ENCODE measurements at regions not wholly inside any gene's neighbourhood (a gene's known extent, or its start where the extent isn't known, plus 50 kb on each side); places are given as distances from the start of the nearest gene placed in this dataset.

DNA sequence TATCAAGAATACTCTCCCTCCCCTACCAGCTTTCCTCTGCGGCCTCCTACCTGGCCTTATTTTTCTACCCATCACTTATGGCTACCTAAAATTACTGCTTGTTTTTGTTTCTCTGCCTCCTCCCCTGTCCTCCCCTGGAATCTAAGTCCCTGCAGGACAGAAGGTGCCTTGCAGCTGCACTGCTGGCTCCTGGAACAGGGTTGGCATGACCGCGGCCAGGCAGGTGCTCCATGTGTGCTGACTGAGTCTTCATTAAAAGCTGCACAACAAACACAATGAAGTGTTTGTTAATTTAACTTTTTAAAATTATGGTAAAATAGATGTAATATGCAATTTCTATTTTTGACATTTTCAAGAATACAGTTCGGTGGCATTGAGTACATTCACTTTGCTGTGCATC lies 171.9 kb upstream of the FHL2 start:
- DNase-seq (ENCODE audit: low read depth), result no peak

DNA sequence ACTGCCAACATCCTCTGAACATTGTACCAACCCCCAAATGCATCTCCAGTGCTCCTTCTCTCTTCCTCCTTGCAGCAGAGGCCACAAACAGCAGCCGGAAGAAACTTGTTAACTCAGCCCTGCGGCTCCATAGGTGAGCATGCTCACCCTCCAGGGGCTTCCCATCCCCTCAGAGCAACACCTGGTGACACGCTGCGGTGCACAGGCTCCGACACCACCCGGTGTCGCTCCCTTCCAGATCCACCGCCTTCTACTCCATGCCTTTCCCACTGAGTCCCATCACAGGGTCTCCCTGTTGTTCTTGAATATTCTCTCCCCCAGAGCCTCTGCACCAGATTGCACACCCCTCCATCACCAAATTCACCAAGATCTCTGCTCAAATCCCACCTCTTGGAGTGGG lies 171.5 kb upstream of the FHL2 start:
- DNase-seq (ENCODE audit: low read depth), result no peak

DNA sequence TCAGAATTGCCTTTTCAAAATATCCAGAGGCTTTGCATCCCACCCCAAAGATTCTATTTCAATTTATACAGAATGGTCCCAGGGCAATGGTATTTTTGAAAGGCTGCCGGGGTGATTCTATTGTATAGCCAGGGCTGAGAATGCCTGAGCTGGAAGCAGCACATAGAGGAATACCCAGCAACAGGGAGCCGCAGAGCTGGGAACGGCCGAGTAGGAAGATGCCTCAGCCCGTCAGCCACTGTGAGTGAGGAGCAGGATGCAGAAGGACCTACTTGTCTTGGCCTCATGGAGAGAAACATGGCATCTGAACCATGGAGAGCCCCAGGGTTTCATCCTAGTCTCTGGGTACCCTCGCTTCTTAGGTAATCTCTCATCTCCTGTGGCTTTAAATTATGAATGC lies 170.8 kb upstream of the FHL2 start:
- no peak for DNase-seq (ENCODE audit: low read depth)

DNA sequence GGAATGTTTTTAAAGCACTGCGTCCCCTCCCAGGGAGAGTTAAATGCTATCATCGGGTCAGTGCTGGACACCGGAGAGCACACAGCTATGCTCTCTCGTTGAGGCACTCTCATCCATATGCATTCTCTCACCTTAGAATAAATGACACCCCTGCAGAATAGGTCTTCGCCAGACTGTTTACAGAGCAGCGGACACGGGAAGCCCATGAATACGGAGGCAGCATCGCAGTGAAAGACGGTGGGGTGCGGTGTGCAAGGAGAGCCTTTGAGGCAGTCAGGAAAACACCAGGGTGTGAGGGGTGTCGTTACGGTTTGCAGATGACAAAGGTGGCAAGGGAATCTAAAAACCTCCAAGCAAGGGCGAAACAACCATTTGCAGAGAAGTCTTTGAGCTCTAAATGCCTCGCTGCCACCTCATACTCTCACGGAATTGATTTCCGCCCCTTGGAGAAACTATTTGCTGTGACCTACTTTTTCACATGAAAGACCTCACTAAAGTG lies 169.2 kb upstream of the FHL2 start:
- DNase-seq (ENCODE audit: low read depth), result no peak

DNA sequence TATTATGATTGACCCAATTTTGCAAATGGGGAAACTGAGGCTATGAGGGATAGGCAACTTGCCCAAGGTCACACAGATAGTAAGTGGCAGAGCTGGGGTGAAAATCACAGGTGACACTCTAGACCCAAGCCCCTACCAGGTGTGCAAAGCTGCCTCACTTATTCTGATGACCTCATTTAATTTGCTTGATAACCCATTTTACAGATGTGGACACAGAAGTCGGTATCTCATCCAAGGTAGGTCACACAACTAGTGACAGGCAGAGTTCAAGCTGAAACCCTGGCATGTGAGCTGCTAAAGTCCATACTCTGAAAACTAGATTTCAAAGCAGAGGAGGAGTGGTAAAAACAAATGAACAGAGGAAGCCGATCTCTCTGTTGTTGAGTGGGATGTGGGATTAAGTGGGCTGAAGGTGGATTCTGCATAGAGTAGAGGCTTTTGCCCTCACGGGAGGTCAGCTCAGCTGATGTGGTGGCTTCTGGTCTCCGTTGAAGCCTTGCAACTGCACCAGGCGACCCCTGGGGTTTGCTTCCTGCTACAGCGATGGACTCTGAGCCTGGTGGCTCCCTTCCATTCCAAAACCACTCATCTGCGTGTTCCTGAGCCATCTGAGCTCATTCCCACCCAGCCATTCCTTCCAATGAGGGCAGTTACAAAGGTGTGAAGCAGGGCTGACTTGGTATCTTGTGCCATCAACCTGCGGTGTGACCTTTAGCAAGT lies 164.3 kb upstream of the FHL2 start:
- DNase-seq (ENCODE audit: low read depth), result no peak

DNA sequence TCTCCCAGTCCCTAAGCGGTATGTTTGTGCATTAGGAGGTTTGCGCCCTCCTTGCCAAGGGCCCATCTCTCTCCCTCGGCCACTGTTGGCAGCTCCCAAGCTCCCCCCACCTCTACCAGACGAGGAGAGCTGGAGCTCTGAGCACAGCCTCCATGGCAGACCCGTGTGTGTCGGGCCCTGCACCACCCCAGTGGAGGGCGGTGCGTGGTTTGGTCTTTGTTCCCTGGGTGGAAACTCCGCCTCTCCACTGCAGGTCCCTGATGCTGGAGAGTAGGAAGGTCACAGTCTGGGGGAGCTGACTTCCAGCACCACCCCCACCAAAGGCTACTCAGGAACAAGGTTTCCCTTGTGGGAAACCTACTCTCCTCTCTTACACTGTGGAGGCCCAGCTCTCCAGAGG lies 162.6 kb upstream of the FHL2 start:
- no peak for DNase-seq (ENCODE audit: low read depth)

DNA sequence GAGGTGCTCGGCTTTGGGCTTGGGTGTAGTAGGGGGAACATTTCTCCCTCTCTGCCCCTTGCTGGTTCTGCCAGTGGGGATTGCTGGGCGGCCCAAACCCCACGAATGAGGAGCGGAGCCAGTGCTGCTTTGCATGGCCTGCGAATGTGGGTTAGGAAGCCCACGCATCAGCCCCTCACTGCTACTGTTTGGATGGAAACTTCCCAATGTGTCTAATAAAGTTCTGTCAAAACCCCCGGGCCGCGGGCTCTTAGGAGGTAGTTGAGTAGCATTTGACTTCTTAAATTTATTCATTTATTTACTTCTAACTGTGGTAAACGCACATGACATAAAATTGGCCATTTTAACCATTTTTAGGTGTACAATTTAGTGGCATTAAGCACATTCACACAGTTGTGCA lies 161.3 kb upstream of the FHL2 start:
- no peak for DNase-seq (ENCODE audit: low read depth)

DNA sequence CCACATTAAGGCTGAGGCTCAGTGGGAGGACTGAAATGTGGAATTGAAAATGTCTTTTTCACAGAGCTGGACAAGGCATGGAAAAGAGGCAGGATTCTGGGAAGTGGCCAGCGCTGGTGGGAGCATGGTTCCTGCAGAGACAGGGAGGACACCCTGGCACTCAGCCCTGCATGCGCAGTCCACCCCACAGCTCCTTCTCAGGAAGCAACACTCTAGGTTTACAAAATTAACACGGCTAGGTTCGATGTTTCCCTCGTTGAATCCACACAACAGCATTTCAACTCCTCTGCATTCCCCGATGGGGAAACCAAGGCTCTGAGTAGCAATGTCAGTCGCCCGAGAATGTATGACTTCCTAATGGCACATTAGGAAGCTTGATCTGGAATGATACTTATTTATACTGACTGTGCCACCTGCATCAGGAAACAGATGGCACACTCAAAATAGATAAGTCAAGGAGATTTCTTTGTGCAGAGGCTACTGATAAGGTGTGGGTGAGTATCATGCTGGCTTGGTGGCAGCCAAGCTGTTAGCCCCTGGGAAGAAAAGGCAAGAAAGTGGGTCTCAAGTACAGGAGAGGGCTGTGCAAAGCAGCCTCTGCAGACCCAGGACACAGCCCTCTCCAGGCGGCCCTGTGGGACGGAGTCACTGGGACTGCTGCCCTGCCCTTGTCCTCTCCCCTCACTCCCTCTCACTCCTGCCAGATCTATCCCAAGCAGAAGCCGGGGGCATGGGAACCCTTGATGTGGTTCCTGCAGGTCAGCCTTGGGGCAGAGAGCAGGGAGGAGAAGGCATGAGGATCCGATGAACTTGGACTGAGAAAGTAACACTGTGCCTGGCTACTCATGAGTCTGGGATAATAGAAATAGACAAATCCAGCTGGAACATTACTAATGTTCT lies 158.4 kb upstream of the FHL2 start:
- no peak for DNase-seq (ENCODE audit: low read depth)

DNA sequence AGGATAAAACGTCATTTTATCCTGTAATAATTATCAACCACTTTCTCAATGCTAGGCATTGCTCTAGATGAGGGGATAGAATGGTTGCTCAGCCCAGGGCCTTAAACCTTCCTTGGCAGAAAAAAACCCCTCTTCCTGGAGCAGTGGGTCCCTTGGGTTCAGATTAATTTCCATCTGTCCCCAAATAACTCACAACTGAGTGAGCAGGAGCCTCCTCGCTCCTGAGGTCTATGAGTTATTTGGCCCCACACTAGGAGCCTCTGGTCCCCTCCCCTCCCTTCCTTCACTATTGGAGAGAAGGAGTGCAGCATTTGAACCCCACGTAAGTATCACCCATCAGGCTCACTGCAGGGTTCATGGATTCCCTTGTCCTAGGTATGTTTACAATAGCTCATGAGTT lies 157.5 kb upstream of the FHL2 start:
- DNase-seq (ENCODE audit: low read depth), result no peak

DNA sequence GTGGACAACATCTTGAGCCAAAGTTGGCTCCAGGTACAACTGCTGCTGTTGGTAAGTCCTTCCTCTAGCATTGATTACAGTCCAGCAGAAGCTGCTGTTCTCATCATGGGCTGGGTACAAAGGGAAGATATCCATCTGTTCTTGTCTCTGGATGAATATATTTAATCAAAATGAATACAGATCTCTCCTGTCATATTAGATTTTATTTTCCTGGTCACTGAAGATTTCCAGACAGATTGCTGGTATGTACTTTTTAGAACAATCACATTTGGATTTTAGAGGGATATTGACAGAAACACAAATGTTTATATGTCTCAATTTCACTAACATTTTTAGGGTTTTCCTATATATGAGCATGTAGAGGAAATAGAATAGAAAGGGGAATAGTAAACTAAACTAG lies 155.4 kb upstream of the FHL2 start:
- DNase-seq (ENCODE audit: low read depth), result no peak

DNA sequence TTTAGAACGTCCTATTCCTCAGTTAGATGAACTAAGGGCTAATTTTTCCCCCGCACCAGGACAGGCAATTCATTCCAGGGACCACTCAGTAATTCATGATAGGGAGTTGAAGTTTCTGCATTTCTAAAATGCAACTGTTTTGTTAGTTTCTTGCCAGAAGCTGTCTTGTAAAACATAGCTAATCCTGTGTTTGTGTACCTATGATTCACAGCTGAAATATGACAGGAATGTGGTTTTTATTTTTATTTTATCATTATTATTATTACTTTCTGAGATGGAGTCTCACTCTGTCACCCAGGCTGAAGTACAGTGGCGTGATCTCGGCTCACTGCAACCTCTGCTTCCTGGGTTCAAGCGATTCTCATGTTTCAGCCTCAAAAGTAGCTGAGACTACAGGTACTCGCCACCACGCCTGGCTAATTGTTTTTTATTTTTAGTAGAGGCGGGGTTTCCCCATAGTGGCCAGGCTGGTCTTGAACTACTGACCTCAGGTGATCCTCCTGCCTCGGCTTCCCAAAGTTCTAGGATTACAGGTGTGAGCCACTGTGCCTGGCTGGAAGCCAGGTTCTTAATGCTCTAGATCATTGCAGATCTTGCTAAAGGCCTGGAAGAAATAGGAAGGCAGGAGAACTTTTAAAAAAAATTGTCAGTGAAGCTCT lies 154.8 kb upstream of the FHL2 start:
- no peak for DNase-seq (ENCODE audit: low read depth)

DNA sequence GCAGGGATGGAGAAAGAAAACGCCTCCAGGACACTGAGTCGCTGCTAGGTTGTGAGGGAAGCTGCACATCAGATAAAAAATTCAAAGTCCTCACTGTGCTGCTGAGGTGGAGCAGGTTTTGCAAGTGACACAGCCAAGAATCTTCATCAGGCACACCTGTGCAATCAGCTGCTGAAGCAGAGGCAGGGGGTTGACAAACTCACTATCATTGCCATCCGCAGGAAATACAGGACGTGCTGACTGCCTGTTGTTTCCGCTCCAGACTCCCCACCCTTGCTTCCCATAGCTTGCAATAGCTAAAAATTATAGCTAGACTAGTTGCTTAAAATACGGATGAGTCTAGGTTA lies 147.8 kb upstream of the FHL2 start:
- DNase-seq (ENCODE audit: low read depth), result no peak

DNA sequence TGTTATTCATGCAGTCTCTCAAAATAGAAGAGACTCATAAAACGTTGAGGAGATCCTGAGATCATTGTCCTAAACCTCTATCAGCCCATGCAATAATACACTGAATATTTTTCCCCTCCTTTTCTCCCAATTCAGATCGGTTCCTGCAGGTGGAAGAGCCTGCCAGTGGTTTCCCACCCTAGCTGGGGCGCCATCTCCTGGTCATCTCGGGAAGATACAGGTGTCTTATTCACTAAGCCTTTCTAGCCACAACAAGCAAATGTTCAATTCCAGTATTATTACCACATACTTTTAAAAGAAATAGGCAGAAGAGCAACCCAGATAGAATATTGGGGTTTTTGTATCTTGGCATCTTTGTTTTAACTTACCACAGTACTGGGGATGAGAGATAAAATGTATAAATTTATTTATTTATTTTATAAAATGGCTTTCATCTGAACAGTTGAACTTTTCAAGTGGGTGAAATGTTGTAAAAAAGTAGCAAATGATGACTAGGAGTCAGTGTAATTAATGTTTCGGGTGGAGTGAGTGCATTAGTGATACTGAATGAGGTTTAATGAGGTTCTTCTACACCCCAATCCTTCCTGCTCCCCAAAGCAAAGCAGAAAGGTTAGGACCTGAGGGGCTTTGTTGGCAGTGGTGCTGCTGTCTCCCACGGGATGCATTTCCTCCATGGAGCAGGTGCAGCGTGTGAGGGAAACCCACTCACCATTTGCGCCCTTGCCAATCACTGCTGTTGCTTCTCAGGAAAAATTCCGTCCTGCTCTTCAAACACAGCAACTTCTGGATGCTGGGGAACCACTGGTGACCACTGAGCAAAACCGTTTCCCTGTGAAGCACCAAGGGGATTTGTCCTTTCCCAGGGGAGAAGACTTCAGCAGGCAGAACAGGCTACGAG lies 147.1 kb upstream of the FHL2 start:
- peak; percentile 40 for DNase-seq (ENCODE audit: low read depth)

DNA sequence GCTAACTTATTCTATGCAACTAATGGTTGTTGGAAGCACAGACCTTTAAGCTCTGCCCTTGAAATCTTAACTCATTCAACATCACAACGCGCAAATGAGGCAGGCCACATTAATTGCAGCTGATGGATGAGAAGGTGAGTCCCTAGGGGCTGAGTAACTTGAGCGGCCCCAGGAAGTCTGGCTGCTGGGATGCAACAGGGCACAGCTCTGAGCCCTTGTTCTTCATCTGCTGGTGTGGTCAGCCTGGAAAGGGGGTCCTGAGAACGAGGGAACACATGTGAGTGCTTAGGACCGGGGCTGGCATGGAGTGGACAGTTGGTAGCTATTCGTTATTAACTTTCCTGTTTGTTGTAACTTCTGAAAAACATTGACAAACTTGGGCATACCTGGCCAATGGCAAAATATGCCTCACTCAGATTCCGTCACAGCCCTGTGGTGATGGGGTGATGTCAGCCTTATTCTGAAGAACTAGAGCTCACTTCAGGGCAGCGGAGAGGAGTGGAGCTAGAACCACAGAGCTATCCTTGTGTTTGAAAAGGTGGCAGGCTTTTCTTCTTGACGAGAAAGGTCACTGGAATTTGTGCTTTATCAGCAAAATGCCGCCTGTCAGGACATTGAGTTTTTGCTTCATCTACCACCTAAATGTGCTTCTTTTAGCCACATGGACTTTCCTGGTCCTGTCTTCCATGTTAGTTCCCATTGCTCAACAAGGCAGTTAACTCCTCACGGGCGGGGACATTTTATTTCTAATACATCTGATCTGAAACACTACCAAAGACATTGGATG lies 145.9 kb upstream of the FHL2 start:
- DNase-seq (ENCODE audit: low read depth), result no peak

DNA sequence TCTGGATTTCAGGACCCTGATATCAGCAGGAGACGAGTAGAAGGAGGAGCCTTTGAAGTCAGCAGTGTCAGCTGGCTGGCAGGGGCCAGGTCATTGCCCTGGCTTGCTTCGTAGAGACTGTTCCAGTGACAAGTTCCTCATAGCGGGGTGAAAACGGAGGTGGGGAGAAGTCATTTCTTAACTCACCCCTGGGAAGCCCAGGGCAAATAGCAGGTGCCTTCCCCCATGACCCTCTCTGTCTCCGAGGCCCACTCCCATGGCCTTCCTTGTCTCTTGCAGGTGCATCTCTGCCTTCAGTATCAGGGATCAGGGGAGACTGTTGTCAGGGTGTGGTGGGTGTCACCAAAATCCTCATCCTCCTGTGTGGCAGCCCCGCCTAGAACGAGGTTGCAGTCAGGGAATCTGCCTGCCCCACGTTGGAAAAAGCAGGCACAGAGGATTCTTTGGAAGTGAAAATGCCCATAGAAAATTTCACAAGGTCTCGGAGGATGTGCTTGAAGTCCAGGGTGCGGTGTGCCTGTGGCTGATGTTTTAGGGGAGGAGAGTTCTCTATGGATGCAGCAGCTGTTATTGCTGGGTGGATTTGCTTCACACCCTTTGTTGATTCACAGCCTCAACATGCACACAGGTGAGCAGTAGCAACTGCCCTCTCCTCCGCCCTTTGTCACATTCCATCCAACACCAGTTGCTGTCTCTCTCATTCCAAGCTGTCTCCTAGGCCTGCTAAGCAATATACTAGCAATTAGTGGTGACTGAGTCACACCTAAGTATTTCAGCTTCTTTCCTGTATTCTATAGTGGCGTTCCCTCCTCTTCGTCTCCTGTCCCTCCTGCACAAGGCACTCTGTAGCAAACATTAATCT lies 142.6 kb upstream of the FHL2 start:
- no peak for DNase-seq (ENCODE audit: low read depth)

DNA sequence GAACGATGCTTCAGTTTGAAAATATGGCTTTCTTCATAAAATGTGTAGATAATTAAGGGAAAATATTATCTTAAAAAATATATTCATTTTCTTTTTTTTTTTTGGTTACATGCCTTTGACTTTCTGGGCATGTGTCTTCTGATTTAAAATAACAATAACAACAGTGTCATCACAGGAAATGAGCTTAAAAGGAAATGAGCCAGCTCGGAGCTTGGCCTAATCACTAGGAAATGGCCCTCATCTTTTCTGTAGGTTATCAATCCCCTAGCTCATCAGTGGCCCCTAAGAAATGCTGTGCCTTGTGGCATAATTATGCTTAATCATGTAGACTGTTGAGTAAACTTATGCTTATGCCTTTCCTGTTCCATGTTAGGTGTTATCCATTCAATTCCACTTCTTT lies 141.8 kb upstream of the FHL2 start:
- DNase-seq (ENCODE audit: low read depth), result no peak

DNA sequence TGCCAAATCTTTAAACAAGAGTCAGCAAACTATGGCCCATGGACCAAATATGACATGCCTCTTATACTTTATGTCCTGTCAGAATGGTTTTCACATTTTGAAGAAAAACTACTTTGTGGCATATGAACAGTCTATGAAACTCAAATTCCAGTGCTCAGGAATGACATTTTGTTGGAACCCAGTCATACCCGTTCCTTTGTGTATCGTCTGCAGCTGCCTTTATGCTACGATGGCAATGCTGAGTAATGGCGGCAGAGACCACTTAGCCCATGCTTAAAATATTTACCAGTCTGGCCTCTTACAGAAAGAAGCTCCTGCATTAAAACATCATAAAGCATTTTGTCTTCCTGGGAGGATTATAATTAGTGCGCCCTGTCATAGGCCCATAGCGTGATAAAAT lies 140.5 kb upstream of the FHL2 start:
- DNase-seq (ENCODE audit: low read depth), result no peak

DNA sequence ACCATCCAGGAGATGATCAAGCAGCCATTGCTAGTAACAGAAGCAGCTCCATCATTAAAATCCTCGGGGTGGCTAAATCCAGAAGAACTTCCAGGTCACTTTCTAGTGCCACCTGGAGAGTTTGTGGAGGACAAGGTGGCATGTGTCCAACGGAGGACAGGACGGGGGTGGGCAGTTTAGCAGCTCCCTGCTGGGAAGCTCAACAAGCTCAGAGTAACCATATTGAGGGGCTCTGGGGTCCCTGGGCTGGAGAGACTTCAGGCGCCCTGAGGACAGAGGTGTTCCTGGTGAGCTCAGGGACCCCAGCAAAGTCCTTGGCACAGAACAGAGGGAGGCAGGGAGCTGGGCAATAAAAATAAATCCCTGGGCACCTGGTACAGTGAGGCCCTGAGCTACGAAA lies 140.0 kb upstream of the FHL2 start:
- no peak for DNase-seq (ENCODE audit: low read depth)

DNA sequence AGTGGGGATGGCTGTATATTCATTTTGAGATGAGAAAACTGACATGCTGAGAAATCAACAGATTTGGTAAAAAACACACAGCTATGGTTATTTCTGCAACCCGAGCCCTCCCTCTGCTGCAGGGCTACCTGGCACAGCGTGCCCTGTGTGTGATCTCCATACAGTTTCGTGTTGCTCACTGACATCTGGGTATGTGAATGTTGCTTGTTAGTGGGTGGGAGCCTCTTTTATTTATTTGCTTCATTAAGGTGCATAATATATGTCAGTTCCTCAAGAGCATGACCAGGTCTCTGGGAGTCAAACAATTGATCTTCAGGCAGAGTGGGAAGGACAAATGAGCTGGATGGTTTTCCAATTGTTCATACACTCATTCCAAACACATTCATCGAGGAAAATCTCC lies 139.1 kb upstream of the FHL2 start:
- no peak for DNase-seq (ENCODE audit: low read depth)

DNA sequence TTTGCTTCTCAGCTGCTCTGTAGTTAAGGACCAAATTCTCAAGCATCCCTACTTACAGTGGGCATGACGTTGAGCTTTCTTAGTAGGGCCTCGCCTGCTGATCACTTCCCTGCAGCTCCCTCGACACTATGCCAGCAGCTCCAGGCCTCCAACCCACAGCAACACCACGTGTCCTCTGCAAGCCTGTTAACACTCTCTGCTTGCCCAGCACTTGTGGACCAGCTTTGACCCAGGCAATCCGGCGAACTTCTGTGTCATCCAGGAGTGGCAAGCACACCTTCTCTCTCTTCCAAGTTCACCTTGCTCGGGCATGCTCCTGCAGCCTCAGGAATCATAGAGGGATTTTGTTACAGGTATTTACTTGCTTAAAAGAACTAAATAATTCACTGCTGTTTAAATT lies 138.6 kb upstream of the FHL2 start:
- no peak for DNase-seq (ENCODE audit: low read depth)

All from fibroblast of the conjunctiva (primary cell).